NCI-H2029 treated with DMSO at 0.1 percent for 48 hours (cell line): ENCODE measurements at regions not wholly inside any gene's neighbourhood (a gene's known extent, or its start where the extent isn't known, plus 50 kb on each side); places are given as distances from the start of the nearest gene placed in this dataset.

Source experiments
- DNase-seq: peaks from one replicate; lab custom pipeline; 2025; lab: John Stamatoyannopoulos, UW

DNA sequence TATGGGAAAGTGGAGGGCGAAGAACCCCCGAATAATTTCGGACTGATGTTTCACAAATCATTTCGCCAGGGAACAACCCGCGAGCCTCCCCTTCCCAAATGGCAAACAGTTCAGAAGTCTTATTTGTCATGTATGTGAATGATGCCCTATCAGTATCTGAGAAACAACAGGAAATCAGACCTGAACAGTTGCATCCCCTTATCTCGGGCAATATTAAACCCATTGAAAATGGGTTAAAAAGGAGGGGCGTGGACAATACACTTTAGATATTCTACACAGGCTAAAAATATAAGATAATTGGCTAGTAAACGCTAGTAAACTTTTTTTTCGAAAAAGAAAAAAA lies 1003.3 kb upstream of the NR2F2 start:
- no peak for DNase-seq

DNA sequence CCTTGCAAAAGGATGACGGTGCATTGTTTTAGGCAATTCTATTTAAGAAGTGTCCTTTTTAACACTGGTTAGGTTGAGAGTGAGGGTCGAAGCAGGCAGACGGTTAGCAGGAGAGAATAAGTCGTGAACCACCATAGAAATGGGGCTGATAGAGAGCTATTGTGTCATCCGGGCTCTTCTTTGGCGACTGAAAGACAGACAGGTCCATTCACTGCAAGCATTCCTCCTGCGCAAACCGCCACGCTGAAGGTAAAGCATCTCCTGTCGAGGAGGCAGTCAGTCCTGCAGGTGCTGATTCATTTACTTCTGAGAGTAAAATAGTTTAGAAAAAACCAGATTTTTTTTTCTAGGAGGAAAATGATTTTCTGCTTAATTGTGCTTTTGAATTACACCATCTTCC lies 1002.8 kb upstream of the NR2F2 start:
- DNase-seq: no peak

DNA sequence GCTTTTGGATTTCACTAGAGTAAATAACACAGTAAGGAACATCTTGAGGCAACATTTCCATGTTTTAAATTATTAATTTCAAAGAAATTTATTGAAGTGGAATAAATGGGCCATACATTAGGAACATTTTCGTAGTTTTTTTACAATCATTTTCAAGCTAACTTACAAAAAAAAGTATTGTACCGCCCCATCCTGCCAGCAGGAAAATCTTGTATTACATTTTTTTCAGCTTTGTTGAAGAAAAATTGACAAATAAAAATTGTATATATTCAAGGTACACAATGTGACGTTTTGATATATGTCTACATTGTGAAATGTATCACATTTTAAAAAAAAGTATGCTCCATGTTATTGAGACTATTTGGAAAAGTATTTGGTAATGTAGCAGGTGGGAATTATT lies 1001.9 kb upstream of the NR2F2 start:
- DNase-seq: no peak

DNA sequence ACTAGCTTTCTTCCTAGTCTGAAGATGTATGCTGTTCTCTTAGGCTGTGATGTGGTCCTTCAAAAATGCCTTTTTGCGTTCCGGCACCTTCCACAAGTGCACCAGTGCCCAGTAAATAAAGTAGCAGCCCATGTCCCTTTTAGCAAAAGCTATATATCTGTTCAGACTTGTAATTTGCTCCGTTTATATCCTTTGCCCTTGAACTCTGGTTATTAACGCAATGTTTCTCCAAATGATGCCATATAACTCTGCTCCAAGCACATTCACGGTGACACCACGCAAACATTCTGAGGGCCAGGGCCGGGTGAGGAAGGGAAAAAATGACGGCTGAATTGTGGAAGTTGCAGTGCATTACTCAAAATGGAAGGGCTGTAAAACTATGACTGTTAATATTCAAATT lies 1001.1 kb upstream of the NR2F2 start:
- DNase-seq: no peak

DNA sequence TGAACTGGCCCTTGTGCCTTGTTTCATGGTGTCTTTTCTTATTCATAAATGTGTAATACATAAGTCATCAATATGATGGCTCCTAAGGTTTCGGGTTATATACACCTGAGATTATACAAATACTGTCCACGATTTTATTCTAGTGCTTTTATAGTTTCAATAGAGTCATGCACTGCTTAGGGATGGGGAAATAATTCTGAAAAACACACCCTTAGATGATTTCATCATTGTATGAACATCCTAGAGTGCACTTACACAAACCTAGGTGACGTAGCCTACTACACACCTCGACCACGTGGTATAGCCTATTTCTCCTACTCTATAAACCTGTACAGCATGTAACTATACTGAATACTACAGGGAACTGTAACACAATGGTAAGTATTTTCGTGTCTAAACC lies 988.8 kb upstream of the NR2F2 start:
- no peak for DNase-seq

DNA sequence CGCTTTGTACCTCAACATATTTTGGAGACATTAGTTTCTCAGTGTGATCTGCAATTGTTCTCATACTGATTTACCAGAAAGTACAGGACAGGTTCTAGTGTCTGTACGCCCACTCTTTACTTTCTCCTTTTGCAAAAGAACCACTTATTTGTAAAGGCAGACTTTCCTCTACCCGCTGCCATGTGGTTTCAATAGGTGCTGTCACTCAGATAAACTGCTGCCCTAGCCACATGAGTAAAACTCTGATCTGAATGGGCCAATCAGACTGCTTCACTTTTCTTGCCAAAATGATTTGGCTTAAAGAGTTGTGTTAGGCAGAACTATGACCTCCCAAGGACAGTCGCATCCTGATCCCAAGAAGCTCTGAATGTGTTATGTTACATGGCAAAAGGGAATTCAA lies 984.6 kb upstream of the NR2F2 start:
- no peak for DNase-seq

DNA sequence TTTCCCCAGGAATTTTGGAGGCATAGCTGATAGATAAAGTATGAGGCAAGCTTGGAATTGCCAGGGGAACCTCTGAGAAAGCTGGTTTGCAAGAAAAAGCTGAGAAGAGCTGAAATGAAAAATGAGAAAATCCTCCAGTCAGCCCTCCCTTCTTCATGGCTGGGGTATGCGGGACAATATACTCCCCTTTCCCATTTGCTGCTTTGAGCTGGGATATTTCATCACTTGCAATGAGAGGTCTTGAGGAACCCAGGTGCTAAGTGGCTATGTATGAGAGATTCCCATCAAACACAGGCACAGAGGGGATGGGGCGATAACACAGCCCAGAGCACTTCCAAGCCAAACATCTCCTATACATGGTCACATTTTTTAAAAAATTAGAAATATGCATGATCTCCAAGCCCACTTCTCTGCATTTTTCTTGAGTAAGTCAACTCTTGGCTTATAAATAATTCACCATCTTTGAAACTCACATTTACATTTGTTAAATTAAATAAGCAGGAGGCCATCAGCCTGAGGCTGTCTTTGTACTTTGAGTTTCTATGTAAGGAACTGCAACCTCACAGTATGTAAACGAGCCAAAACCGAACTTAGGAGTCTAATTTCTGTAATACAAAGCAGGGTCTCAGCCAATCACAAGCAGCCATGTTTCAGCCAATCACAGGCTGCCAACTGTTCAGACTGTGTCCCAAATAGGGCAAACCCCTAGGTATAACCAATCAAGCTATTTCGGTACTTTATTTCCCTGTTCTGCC lies 983.6 kb upstream of the NR2F2 start:
- DNase-seq: no peak

DNA sequence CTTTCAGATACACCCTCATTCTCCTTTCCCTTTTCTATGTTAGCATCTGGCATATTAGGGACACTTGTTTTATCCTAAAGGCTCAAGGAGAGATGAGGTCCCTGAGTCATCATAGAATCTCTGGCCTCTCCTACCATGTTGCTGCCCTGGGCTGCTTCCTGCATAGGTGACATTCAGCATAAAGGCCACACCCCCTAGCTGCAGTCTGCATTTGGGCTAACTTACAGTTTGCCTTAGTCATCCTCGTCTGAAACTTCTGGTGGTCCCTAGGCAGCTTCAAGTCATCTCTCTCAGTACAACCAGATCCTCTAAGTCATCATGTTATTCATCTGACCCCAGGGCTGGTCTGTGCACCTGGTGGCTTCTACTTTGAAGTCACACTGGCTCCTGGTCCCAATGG lies 982.7 kb upstream of the NR2F2 start:
- DNase-seq: no peak

DNA sequence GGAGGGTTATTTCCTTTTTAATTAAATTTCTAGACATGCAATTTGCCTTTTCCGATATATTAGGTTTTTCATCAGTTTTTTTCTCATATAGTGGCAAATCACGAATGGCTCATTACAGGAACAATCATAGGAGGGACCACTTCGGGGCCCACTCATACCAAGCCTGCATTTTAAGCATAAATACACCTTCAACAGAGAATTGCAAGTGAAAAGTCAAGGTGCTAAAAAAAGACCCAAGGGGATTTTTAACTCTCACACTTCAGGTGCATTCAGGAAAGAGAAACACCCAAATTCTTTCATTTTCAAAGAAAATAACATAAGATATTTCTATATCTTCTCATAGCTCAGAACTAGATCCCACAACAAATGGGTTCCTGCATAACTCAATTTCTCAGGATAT lies 979.6 kb upstream of the NR2F2 start:
- no peak for DNase-seq

DNA sequence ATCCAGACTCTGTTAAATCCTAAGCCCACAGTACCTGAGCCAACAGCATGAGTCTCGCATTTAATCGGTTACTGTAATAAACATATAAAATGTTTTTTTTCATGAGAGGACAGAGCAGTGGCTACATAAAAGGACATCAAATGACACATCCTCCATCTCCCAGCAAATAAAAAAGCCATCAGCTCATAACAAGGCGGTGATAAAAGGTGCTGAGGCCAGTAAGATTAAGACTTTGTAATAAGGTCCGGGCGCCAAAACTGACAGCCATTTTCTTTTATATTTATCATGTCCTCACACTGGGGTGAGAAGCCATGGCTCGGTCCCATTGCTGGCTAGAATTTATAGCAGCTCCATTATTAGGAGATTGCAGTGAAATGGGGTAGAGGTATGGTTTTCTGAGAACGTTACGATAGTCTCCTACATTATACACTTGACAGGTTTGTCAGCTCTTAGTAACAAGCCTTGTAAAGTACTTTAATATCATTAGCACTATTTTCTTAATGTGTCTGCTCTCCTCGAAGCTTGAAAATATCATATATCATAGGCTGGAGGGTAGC lies 977.8 kb upstream of the NR2F2 start:
- no peak for DNase-seq

DNA sequence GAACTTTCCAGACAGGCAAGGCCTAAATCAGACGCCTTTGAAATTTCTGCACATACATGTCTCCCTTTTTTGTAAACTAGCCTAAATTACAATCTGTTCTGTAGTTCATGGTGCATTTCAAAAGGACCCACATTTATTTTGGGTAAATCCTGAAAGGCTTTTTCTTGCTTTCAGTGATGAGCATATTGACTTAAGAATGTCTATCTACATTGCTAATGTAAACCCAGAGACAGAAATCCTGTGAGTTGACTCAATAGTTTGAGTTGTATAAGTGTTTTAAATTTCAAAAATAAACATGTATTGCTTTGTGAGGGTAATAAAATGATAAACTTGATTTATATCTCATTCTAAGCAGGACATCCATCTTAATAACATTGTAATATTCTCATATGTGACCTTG lies 977.0 kb upstream of the NR2F2 start:
- no peak for DNase-seq

DNA sequence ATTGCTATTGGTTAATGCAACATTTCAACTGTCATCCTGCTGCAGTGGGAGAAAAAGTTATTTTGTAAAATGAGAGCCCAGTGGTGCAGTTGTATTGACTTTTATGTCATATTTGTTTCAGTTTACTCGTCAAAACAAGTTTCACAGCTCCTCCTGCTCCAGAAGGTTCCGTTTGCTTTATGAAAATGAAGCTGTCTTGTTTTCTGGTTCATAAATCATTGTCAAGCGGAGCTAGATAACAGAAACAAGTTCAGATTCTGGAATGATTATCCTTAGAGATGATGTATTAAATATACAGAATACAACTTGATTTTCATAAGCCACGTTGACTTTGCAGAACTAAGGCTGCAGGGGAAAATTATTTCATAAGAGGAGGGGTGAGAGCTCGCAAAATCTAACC lies 970.5 kb upstream of the NR2F2 start:
- no peak for DNase-seq

DNA sequence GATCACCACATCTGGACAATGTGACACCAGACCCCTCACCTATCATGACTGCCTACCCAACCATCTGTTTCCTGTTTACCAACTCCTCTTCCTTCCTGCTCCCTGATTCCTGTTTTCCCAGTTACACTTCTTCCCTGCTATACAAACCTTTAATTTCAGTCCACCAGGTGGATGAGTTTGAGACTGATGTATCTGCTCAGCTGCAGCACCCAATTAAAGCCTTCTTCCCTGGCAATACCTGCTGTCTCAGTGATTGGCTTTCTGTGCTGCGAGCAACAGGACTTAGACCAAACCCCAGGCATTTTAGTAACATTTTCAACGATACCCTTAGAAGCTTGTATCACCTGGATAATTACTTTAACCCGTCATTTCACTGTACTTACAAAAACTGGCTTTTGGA lies 968.2 kb upstream of the NR2F2 start:
- DNase-seq: no peak

DNA sequence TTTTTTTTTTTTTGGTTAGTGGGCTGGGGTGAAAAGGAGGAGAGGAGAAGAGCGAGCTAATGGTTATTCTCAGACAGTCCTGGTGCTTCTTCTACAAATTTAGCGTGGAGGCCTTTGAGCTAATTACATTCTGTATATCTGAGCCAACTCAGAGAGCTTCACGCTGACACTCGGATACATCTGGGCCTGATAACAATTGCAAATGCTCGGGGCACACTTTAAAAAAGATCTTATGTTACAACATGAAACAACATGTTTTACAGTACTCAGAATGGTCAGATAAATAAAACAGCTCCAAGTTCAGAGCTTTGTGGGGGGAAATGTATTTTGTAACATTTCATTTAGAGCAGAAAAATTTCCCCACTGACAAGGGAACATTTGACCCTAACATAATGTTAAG lies 966.9 kb upstream of the NR2F2 start:
- DNase-seq: no peak

DNA sequence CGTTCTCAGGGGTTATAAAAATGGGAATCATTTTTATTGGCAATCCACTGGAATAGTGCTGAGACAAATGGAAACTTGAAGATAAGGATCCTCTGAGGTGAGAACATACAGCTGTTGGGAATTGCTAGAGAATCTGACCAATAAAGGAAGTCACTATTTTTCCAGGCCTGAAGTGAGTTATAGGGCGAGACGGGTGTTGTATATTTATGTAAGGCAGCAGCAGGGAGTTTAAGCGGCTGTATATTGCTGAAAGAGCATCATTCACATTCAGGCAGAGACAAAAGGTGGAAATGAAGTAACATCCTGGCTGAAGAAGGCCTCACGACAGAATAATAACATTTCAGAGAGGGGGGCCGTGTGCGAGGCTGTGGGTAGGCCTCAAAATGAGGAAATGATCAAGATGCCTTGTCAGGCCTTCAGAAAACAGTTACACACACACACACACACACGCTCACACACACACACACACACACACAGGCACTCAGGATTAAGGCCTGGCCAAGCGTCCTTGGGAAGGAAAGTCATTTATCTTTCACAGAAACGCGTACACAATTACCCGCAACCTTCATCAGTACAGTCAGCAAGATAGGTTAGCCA lies 964.9 kb upstream of the NR2F2 start:
- DNase-seq: no peak

DNA sequence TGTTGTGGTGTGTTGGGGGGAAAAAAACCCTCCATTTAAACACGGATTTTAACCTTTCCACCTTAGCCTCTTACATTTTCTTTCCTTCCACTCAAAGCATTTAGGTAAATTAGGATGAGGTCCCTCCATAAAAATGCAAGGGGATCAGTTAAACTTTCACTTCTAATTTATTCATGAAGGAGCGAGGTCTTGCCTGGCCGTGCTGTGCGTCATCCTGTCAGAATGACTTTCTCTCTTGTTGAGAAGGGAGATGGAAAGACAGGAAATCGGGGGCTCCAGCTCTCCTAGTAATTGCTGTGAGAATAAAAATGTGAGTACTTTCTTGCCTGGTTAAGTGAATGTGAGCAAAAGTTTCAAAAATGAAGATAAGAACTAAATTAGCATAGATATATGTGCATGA lies 962.3 kb upstream of the NR2F2 start:
- DNase-seq: no peak

DNA sequence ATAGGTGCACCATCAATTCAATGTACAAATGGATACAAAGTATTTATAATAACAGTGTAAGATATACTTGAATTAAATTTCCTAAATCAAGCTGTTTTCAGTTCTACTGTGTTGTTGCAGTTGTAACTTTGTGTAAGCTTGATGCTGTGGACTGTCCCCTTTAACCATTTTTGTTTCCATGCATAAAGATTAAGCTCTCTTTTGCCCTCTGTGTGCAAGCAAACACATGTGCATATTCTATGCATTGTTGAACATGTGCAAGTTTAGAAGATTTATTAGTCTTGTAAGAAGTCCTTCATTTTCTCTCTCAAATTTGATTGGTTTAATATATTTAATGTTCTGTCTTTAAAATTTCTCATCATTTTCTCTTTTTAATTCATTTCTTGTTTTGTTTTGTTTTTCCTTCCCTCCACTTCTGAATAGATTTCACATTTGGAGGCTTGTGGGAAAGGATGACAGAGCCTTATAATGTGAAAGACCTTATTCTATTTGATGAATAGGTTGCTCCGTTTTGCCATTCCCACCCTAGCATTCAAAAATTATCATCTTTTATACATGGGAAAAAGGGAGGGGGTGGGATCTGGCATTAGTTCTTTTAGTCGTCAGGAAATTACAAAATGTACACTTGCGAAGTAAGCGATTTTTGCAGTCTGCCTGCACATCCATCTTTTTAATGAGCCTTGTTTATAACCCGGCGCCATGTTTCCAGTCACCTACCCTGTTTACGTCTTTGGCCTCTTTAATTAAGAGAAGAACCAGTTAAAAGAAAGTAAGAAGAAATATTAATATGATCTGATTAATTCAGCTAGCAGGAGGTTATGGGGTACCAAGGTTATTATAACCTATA lies 961.5 kb upstream of the NR2F2 start:
- DNase-seq: no peak

DNA sequence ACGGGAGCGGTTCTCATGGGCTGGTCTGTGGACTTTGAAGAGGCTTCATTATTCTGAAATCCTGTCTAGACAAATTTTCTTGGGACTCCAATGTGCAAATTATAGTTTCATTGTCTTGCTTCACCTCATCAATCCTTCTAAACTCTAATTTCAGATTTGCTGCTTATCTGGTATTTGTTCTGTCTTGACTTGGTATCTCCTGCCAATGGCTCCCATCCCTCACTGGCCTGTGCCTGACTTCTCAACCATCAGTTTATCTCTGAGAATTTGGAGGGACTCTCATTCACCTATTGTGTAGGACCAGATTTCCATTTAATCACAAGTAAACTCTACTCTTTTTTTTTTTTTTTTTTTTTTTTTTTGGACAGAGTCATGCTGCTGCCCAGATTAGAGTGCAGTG lies 960.2 kb upstream of the NR2F2 start:
- no peak for DNase-seq

DNA sequence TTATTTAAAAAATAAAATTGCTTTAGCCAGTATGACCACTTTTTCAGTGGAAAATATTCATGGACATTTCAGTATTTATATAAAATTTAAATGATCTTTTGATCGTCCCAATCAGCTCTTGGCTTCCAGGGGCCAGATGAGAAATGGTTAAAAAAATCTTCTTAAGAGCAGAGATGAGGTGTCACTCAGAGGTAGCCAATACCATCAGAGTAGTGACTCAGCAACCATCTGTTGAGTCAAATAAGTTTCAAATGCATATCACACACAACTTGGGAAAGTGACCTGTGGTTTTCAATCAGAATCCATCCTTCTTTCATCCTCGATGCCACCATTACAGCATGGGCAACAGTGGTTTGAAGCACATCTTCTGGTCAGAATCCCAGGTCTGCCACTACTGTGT lies 958.8 kb upstream of the NR2F2 start:
- no peak for DNase-seq

DNA sequence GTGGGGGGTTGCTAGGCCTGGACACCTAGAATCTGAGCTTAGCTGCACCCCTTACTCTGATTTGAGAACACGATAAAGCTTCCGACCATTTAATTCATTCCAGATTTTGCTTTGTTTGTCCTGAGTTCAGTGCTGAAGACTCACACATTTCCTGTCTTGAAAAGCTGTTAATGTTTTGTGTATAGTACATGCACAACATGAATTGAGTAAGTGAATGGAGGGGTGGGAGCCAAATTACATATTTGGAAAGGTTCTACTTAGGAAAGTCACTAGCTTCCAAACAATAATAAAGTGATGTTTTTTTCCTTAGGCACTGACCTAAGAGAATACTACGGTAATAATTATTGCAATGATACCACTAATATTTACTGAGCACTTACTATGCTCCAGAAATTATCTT lies 955.2 kb upstream of the NR2F2 start:
- no peak for DNase-seq

DNA sequence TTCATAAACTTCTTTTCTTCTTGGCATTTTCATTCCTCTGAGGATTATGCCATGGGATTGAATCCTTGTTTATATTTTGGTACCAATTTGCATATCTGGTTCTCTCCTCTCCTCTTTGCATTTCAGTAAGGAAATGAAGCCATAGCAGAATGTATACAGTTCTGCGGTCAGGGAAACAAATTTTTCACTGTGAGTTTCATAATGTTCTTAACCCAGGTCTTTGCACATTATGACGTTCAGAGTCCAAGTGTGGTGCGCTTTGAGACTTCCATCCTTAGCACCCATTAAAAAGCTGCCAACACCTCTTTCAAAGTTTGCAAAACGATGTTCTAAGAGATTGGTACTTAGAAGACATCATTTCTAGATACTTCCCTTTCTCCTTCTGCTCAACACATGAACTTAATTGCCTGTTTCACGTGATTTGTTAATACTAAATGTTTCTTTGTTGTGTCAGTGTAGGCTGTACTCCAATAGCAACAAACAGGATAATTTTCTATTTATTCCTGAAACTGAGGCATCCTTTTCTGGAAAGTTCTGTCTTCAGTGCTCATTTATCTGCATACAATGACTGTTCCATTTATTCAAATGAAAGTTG lies 953.1 kb upstream of the NR2F2 start:
- no peak for DNase-seq

DNA sequence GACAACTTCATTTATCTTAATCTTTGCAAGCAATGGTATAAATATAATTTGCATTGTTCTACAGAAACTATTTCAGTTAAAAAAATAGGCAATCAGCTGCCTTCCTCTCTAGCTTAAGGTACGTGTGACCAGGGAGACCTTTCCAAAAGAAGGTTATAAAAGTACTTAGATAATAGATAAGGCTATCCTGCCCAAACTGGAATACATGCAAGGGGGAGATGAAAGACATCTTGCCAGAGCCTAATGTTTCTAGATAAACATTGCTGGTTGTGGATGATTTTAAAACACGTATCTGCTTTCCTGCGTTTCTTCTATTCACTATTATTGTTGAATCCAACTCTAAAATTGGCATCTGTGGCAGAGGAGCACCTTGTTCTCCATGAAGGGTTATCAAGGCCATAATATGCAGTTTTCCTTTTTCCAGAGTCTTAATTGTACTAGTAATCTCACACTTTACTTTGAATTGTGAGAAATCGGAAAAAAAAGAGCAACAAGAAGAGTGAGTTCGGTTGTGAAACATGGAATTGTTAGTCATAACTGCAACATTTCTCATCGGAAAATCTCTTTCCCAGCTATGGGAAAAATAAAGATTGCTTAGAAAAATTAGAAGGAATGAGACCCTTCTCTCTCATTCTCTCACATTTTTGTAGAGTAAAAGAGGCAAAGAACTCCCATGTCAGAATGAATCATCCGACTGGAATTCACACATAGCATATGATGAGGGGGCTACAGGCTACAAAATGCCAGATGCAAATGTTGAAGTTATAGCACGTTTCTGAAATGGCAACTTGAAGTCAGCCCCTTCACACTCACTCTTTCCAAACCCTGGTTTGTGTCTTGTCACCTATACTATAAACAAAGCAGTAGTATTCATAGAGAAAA lies 936.1 kb upstream of the NR2F2 start:
- no peak for DNase-seq
